CD4-positive, alpha-beta T cell treated with Interleukin-10 for 1 hour (primary cell): ENCODE measurements at regions not wholly inside any gene's neighbourhood (a gene's known extent, or its start where the extent isn't known, plus 50 kb on each side); places are given as distances from the start of the nearest gene placed in this dataset.
"Not testable (repeated sequence)": the region's sequence is repeated elsewhere in the genome, so short reads cannot be mapped to it uniquely, and the experiment has no call there.

ENCODE experiments used
- DNase-seq: peaks from one replicate; pipeline ENCODE4 v3.0.0-alpha.2; 2020

GRCh38 chr16:16884451-16884850 is 505.5 kb downstream of the NPIPA7 start:
- no peak for DNase-seq

- no peak for DNase-seq
These were observed 508.3 kb downstream of the NPIPA7 start for GRCh38 chr16:16887193-16887592.

- no peak for DNase-seq
These were observed 512.0 kb downstream of the NPIPA7 start for GRCh38 chr16:16890964-16891363.

GRCh38 chr16:16904601-16905000 is 525.7 kb downstream of the NPIPA7 start:
- no peak for DNase-seq

- no peak for DNase-seq
These were observed 526.9 kb downstream of the NPIPA7 start for GRCh38 chr16:16905850-16906249.

GRCh38 chr16:16907089-16907488 is 528.1 kb downstream of the NPIPA7 start:
- DNase-seq = no peak

- DNase-seq = no peak
These were observed 529.1 kb downstream of the NPIPA7 start for GRCh38 chr16:16908077-16908476.

GRCh38 chr16:16909126-16909525 is 530.2 kb downstream of the NPIPA7 start:
- DNase-seq = no peak

- no peak for DNase-seq
These were observed 531.7 kb downstream of the NPIPA7 start for GRCh38 chr16:16910666-16911065.

GRCh38 chr16:16915771-16916170 is 536.8 kb downstream of the NPIPA7 start:
- no peak for DNase-seq

- DNase-seq = no peak
These were observed 538.3 kb downstream of the NPIPA7 start for GRCh38 chr16:16917191-16917785.

- DNase-seq = no peak
These were observed 544.5 kb downstream of the NPIPA7 start for GRCh38 chr16:16923479-16923878.

GRCh38 chr16:16924613-16925012 is 545.7 kb downstream of the NPIPA7 start:
- no peak for DNase-seq

GRCh38 chr16:16925432-16925831 is 545.3 kb downstream of the XYLT1 start:
- no peak for DNase-seq

- DNase-seq = no peak
These were observed 542.1 kb downstream of the XYLT1 start for GRCh38 chr16:16928532-16929109.

- no peak for DNase-seq
These were observed 540.3 kb downstream of the XYLT1 start for GRCh38 chr16:16930309-16931000.

- DNase-seq = no peak
These were observed 536.9 kb downstream of the XYLT1 start for GRCh38 chr16:16933861-16934260.

- no peak for DNase-seq
These were observed 536.1 kb downstream of the XYLT1 start for GRCh38 chr16:16934660-16935059.

GRCh38 chr16:16935909-16936308 is 534.9 kb downstream of the XYLT1 start:
- DNase-seq = not testable (repeated sequence)

- no peak for DNase-seq
These were observed 533.2 kb downstream of the XYLT1 start for GRCh38 chr16:16937576-16937975.

- DNase-seq = no peak
These were observed 532.8 kb downstream of the XYLT1 start for GRCh38 chr16:16938009-16938408.

- DNase-seq = no peak
These were observed 531.8 kb downstream of the XYLT1 start for GRCh38 chr16:16938980-16939379.

GRCh38 chr16:16940351-16940750 is 530.4 kb downstream of the XYLT1 start:
- no peak for DNase-seq

- DNase-seq = not testable (repeated sequence)
These were observed 527.9 kb downstream of the XYLT1 start for GRCh38 chr16:16942849-16943248.

- DNase-seq = no peak
These were observed 525.6 kb downstream of the XYLT1 start for GRCh38 chr16:16945207-16945606.
